HEK293 (cell line): ENCODE measurements at regions not wholly inside any gene's neighbourhood (a gene's known extent, or its start where the extent isn't known, plus 50 kb on each side); places are given as distances from the start of the nearest gene placed in this dataset.

Experiments
- ZNF138 ChIP-seq: fragments of 450-650 bp; formaldehyde crosslinking; IDR thresholded peaks from 2 replicates; pipeline ENCODE4 v1.5.1; 2016; ENCODE audit warnings: missing biosample characterization, missing genetic modification characterization, borderline replicate concordance
- TF ChIP-seq, protein P1 (sequence below): fragments of 450-650 bp; formaldehyde crosslinking; IDR thresholded peaks from 2 replicates; pipeline ENCODE4 v1.5.1; 2016; ENCODE audit warnings: missing biosample characterization, missing genetic modification characterization
- TF ChIP-seq, protein P2 (sequence below): fragments of 450-650 bp; formaldehyde crosslinking; IDR thresholded peaks from 2 replicates; pipeline ENCODE4 v1.5.1; 2016; ENCODE audit warnings: missing biosample characterization, missing genetic modification characterization
- TF ChIP-seq, protein P3 (sequence below): sonication (generic); formaldehyde crosslinking; IDR thresholded peaks from 2 replicates; pipeline ENCODE4 v1.8.1; 2022; ENCODE audit warnings: mild to moderate bottlenecking, moderate library complexity, missing genetic modification reagents

DNA sequence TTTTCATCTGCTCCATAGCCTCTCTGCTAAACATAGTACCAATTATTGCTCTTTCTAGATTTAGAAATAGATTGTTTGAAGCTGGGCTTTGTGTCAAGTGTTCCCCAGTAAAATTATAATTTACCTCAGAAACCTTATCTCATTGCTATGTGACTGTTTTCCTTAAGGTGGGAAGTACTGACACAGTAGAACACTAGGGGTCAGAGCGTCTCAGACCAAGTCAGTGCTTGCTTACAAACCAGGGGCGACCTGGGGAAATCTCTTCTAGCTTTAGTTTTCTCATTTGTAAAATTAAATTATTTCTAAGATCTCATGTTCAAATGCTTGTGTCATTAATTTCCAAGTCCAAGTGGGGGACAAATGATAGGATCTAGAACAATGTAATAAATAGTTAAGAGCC lies 360.4 kb downstream of the RAPGEF2 start:
- TF ChIP-seq, protein P1, sequence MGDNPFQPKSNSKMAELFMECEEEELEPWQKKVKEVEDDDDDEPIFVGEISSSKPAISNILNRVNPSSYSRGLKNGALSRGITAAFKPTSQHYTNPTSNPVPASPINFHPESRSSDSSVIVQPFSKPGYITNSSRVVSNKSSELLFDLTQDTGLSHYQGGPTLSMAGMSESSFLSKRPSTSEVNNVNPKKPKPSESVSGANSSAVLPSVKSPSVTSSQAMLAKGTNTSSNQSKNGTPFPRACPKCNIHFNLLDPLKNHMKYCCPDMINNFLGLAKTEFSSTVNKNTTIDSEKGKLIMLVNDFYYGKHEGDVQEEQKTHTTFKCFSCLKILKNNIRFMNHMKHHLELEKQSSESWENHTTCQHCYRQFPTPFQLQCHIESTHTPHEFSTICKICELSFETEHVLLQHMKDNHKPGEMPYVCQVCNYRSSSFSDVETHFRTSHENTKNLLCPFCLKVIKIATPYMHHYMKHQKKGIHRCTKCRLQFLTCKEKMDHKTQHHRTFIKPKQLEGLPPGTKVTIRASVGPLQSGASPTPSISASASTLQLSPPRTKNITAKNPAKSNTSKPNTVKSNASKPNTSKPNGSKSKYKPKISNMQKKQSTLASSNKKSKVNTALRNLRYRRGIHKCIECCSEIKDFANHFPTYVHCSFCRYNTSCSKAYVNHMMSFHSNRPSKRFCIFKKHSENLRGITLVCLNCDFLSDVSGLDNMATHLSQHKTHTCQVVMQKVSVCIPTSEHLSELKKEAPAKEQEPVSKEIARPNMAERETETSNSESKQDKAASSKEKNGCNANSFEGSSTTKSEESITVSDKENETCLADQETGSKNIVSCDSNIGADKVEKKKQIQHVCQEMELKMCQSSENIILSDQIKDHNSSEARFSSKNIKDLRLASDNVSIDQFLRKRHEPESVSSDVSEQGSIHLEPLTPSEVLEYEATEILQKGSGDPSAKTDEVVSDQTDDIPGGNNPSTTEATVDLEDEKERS (tag by site-specific recombination): no peak
- TF ChIP-seq ZNF138 (tag by site-specific recombination): no peak
- TF ChIP-seq, protein P2, sequence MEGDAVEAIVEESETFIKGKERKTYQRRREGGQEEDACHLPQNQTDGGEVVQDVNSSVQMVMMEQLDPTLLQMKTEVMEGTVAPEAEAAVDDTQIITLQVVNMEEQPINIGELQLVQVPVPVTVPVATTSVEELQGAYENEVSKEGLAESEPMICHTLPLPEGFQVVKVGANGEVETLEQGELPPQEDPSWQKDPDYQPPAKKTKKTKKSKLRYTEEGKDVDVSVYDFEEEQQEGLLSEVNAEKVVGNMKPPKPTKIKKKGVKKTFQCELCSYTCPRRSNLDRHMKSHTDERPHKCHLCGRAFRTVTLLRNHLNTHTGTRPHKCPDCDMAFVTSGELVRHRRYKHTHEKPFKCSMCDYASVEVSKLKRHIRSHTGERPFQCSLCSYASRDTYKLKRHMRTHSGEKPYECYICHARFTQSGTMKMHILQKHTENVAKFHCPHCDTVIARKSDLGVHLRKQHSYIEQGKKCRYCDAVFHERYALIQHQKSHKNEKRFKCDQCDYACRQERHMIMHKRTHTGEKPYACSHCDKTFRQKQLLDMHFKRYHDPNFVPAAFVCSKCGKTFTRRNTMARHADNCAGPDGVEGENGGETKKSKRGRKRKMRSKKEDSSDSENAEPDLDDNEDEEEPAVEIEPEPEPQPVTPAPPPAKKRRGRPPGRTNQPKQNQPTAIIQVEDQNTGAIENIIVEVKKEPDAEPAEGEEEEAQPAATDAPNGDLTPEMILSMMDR (tag by site-specific recombination): no peak
- TF ChIP-seq, protein P3, sequence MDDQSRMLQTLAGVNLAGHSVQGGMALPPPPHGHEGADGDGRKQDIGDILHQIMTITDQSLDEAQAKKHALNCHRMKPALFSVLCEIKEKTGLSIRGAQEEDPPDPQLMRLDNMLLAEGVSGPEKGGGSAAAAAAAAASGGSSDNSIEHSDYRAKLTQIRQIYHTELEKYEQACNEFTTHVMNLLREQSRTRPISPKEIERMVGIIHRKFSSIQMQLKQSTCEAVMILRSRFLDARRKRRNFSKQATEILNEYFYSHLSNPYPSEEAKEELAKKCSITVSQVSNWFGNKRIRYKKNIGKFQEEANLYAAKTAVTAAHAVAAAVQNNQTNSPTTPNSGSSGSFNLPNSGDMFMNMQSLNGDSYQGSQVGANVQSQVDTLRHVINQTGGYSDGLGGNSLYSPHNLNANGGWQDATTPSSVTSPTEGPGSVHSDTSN (CRISPR knock-in tag): no peak
